ENCODE measurements at regions not wholly inside any gene's neighbourhood (a gene's known extent, or its start where the extent isn't known, plus 50 kb on each side); places are given as distances from the start of the nearest gene placed in this dataset.
"Not testable (repeated sequence)": the region's sequence is repeated elsewhere in the genome, so short reads cannot be mapped to it uniquely, and the experiment has no call there.

DNA sequence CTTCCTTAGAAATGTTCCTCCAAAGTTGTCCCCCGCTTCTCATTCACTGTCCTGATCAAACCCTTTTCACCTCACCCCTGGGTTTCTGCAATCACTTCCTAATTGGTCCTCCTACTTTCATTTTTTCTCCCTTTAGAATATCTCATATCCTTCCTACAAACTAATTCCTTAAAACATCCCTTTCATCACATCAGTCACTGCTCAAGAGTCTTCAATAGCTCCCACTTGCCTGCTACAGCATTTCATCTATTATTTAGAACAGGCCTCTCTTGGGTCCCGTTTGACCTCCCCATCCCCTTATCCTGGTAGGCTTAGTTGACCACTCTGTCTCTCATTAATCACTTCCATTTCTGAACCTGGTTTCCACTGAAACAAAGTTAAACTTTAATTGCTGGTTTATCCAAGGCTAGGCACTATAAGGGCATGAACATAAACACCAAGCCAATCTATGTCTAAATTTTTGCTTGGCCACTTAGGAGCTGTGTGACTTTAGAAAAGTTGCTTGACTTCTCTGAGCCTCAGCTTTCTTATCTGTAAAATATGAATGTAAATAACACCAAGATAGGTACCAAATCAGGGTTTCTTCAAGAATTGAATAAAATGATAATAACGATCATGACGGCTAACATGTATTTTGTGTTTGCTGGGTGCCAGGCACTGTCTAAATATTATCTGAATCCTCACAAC lies 202.1 kb upstream of the WWC1 start:
- Mint-ChIP-seq H3K4me1 (ENCODE audit: low read depth) (peaks cover 3% of the 10 kb centered on the region), H3K27me3 (ENCODE audit: low read depth) (no peaks in the 10 kb centered on the region), H3K36me3 (ENCODE audit: low read depth) (no peaks in the 10 kb centered on the region), H3K4me3 (no peak overlapping the region), H3K27ac (no peak overlapping the region), H3K9me3 (no peaks in the 10 kb centered on the region)
- no peak for DNase-seq (ENCODE audit: low spot score)

DNA sequence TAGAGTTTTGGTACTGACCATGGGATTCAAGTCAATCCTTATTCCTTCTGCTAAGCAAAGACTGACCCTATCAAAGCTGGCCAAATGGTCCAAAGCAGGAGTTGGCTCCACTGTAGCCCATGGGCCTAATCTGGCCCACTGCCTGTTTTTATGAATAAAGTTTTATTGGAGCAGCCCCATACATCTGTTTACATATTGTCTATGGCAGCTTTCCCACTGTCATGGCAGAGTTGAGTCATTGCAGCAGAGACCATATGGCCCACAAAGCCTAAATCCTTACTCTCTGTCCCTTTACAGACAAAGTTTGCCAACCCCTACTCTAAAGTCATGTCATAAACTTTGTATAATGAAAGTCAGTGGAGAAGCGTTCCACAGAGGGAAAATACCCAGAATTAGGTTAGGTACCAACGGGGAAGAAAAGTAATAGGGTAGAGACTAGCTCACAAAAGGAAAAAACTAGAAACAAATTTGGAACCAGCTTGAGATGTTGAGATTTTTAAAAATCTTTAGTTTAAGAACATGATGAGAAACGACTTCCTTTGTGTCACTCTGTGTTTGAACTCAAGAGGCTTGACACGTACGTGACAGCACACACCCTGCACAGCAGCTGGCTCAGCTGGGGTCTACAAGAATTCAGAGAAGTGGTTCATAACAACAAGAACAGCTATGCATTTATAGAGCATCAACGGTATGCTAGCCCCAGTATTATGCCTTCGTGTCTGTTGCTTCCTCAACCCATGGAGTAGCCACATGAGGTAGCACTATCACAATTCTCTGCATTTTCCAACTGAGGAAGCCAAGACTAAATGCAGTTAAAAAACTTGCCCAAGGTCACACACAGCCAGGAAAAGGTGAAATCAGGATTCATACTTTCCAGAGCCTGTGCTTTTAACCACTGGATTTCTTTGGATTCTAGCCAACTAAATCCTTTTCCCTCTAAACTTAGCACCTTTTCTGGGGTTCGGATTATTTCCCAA lies 198.9 kb upstream of the WWC1 start:
- Mint-ChIP-seq H3K27ac (no peak overlapping the region), H3K36me3 (ENCODE audit: low read depth) (no peaks in the 10 kb centered on the region), H3K4me3 (no peak overlapping the region), H3K4me1 (ENCODE audit: low read depth) (no peaks in the 10 kb centered on the region), H3K9me3 (no peaks in the 10 kb centered on the region), H3K27me3 (ENCODE audit: low read depth) (no peaks in the 10 kb centered on the region)
- DNase-seq (ENCODE audit: low spot score), result no peak

DNA sequence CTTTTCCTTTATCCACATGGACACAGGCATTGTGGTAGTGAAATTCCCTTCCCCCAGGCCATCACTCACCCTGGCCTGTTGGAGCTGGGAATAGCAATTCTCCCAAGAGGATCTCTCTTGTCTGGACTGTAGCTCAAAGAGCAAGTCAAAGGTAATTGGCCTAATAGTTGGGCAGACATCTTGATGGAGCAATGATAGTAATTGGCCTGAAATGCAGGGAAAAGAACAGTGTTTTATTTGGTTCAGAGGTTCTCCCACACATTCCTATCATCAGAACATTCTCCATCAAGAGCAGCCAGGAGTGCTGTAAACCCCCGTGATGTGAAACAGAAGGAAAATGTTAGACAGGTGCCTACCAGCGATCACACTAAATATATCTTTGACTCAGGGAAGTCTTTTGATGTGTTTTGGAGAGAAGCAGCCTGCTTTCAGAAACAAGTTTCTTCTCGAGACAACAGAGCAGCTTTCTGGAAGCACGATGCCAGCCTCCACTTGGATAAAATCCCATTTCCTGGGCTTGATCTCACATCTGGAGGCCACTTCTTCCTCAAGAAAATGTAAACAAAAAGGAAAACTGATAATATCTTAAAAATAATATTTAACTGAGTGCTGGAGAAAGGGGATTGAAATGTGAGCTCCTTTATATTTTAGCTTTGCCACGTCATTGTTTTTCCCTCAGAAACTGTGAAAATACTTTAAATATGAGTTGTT lies 198.1 kb upstream of the WWC1 start:
- no peak for DNase-seq (ENCODE audit: low spot score)
- Mint-ChIP-seq H3K36me3 (ENCODE audit: low read depth) (no peaks in the 10 kb centered on the region), H3K9me3 (no peaks in the 10 kb centered on the region), H3K27ac (no peak overlapping the region), H3K4me3 (no peak overlapping the region), H3K4me1 (ENCODE audit: low read depth) (no peaks in the 10 kb centered on the region), H3K27me3 (ENCODE audit: low read depth) (no peaks in the 10 kb centered on the region)

DNA sequence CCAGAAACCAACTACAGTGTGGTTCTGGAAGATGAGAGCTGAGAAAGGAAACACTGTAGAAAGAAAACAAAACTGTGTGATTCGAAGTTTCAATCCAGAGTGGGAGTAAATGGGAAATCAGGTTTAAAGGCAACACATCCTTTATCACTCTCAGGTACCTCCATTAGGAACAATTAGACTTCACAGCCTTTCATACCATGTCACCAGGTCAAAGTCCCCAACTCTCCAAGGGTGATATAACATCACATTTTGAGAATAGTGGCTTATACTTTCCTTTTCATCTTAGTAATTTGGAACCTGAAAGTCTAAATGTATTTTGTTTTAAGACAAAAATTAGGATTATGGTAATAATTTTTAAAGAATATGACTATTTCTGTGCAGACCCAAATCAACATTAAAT lies 194.9 kb upstream of the WWC1 start:
- no peaks in the 10 kb centered on the region for H3K4me1 Mint-ChIP-seq (ENCODE audit: low read depth)
- H3K4me3 Mint-ChIP-seq, result no peak overlapping the region
- H3K27me3 Mint-ChIP-seq (ENCODE audit: low read depth), result no peaks in the 10 kb centered on the region
- no peak overlapping the region for H3K27ac Mint-ChIP-seq
- no peak for DNase-seq (ENCODE audit: low spot score)
- no peaks in the 10 kb centered on the region for H3K9me3 Mint-ChIP-seq
- no peaks in the 10 kb centered on the region for H3K36me3 Mint-ChIP-seq (ENCODE audit: low read depth)

DNA sequence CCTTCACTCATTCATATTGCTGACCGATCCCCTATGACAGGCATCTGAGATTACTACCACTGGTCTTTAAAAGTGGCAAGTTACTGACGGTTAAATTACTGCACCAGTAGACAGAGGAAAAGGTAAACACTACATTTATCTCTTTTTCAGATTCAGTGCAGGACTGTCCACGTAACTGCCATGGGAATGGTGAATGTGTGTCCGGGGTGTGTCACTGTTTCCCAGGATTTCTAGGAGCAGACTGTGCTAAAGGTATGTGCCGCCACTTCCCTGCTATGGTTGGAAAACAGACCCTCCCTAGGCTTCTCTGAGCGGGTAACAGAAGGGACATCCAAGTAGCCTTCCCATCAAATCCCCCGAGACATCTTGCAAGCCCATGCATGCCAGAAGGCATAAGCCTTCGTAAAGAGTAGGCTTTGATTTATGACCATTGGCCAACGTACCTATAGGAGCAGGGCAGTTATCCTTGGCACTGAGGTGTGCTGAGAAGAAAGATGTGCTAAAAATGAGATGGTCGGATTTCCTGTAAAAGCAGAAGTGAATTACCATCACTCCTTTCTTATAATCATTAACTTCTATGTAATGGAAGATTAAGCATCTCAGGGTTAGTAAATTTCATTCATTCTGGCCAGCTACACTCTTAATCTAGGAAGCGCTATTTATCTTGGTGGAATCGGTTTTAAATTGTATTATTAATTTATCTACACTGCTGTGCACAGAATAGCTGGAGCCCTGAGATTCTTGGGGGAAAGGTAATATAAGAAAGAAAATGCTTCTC lies 193.4 kb upstream of the WWC1 start:
- Mint-ChIP-seq H3K4me1 (ENCODE audit: low read depth) (no peaks in the 10 kb centered on the region), H3K36me3 (ENCODE audit: low read depth) (no peaks in the 10 kb centered on the region), H3K27me3 (ENCODE audit: low read depth) (no peaks in the 10 kb centered on the region), H3K27ac (no peak overlapping the region), H3K9me3 (no peaks in the 10 kb centered on the region), H3K4me3 (no peak overlapping the region)
- DNase-seq (ENCODE audit: low spot score), result no peak

DNA sequence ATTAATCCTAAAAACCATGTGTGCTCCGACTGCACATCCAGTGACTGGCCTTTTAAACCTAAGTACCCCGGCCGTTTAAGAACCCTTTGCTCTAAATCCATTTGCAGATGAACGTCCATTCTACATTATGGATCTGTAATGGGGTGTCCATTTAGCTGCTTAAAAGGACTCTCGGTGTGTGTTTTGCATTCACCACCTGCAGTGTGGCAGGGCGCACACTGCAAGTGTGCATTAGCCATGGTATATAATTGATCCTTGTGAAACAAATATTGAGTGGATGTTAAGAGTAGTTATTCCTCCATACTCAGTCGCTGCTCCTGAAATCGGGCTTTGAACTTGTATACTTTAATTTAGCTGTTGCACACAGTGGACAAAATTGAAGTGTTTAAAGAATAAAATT lies 190.1 kb upstream of the WWC1 start:
- Mint-ChIP-seq H3K27ac (no peak overlapping the region), H3K27me3 (ENCODE audit: low read depth) (no peaks in the 10 kb centered on the region), H3K9me3 (no peaks in the 10 kb centered on the region), H3K4me1 (ENCODE audit: low read depth) (no peaks in the 10 kb centered on the region), H3K4me3 (no peak overlapping the region), H3K36me3 (ENCODE audit: low read depth) (no peaks in the 10 kb centered on the region)
- DNase-seq (ENCODE audit: low spot score), result no peak

DNA sequence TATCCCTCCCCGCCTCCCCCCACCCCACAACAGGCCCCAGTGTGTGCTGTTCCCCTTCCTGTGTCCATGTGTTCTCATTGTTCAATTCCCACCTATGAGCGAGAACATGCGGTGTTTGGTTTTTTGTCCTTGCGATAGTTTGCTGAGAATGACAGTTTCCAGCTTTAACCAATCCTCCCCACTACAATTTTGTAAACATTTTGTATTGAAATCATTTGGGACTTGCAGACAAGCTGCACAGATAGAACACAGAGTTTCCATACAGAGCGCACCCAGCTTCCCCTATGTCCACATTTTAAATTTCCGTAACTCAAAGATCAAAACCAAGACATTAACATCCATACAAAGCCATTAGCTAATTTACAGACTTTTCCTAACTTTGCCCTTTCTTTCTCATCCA lies 188.4 kb upstream of the WWC1 start:
- H3K9me3 Mint-ChIP-seq; H3K27me3 Mint-ChIP-seq (ENCODE audit: low read depth); H3K4me3 Mint-ChIP-seq; H3K36me3 Mint-ChIP-seq (ENCODE audit: low read depth); DNase-seq (ENCODE audit: low spot score); H3K27ac Mint-ChIP-seq; H3K4me1 Mint-ChIP-seq (ENCODE audit: low read depth): not testable (repeated sequence)

DNA sequence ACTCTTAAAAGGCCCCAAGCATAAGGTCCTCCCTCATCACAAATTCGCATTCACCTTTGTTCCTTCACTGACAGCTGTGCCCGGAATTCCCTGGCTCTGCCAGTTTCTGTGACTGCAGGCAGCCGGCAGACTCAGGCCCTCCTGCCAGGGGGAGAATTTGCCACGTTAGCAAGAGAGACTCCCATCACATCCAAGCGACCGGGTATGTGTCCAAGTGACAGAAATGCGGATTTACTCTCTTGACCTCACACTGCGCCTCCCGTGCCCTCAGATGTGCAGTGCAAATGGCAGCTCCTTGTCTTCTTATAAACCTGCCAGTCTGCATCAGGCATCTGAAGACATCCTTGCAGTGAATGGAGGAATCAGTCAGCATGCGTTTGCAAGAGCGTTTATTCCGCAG lies 187.1 kb upstream of the WWC1 start:
- Mint-ChIP-seq H3K36me3 (ENCODE audit: low read depth) (no peaks in the 10 kb centered on the region), H3K4me1 (ENCODE audit: low read depth) (no peaks in the 10 kb centered on the region), H3K27ac (no peak overlapping the region)

DNA sequence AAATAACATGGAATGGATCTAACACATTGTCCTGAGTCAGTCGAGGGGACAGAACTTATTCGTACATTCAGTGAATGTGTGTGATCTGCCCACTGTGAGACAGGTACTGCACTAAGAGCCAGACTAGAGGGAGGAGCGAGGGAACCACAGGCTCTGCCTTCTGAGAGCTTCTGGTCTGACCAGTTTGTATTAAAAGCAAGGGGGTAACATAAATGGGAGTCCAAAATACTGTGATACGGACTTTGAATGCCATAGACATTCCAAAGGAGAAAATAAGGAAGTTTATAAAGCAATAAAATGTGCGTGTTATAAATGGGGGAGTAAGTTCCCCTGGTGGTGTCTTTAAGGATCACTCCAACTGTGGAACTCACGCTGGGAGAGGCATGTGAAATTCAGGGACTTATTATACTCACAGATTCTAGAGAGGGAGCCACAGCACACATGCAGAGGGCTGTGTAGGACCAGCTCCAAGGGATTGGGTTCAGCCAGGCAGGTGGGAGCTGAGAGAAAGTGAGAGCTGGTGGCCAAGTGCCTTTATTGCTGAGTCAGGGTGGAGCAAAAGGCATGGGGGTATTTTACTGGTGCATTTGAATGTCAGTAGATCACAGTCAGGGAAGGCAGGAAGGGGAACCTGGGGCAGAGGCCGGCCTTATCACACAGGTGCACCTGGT lies 186.5 kb upstream of the WWC1 start:
- Mint-ChIP-seq H3K27ac (no peak overlapping the region), H3K27me3 (ENCODE audit: low read depth) (no peaks in the 10 kb centered on the region), H3K9me3 (no peaks in the 10 kb centered on the region), H3K36me3 (ENCODE audit: low read depth) (no peaks in the 10 kb centered on the region), H3K4me3 (no peak overlapping the region), H3K4me1 (ENCODE audit: low read depth) (no peaks in the 10 kb centered on the region)
- DNase-seq (ENCODE audit: low spot score), result no peak

More for the DNA sequence above, 187.1 kb upstream of the WWC1 start:
- H3K9me3 Mint-ChIP-seq, result no peaks in the 10 kb centered on the region
- H3K4me3 Mint-ChIP-seq, result no peak overlapping the region
- no peak for DNase-seq (ENCODE audit: low spot score)
- H3K27me3 Mint-ChIP-seq (ENCODE audit: low read depth), result no peaks in the 10 kb centered on the region

DNA sequence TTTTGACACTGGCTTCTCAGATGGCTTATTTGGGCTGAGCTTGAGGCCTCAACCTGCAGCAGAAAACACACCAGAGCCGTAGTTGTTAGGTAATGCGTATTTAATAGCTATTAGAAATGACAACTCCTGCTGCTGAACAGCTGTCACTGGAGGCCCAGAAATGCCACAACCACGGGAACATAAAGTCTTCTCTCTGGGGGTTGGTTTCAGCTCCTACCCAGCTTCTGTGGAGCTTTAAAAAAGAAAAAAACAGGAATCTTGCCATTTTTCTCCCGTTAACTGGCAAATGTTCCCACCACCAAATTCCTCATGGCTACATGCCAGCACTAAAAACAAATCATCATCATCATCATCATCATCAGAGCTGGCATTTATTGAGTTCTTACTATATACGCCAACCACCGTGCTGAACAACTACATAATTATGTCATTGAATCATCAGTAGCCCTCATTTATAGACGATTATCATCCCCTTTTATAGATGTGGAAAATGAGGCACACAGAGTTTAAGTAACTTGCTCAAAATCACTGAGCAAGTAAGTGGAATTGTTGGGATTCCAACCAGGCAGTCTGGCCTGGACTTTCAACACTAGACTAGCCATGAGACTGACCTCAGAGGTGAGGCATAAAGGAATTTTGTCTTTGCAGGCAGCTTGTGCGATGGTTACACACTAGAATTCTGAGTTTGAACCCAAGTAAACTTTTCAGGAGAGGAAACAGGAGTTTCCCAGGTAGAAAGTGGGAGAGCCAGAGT lies 185.3 kb upstream of the WWC1 start:
- Mint-ChIP-seq H3K27me3 (ENCODE audit: low read depth) (no peaks in the 10 kb centered on the region), H3K4me1 (ENCODE audit: low read depth) (no peaks in the 10 kb centered on the region), H3K27ac (no peak overlapping the region), H3K9me3 (no peaks in the 10 kb centered on the region), H3K4me3 (no peak overlapping the region), H3K36me3 (ENCODE audit: low read depth) (no peaks in the 10 kb centered on the region)
- no peak for DNase-seq (ENCODE audit: low spot score)

DNA sequence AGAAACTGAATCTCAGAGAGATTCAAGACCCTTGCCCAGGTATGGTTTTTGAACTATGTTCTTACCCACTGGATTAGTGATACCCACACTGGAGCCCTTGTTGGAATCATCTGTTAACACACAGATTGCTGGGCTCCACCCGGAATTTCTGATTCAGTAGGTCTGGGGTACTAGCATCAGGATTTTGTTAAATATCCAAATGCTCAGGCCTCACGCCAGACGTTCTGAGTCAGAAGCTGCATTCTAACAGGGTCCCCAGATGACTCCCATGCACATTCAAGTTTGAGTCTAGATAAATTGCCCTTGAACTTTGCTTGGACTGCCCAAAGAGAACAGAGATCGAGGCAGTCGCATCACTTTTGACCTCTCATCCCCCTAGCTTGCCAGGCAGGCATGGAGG lies 182.0 kb upstream of the WWC1 start:
- H3K27me3 Mint-ChIP-seq (ENCODE audit: low read depth), result no peaks in the 10 kb centered on the region
- H3K9me3 Mint-ChIP-seq, result no peaks in the 10 kb centered on the region
- H3K4me3 Mint-ChIP-seq, result no peak overlapping the region
- no peaks in the 10 kb centered on the region for H3K36me3 Mint-ChIP-seq (ENCODE audit: low read depth)
- H3K27ac Mint-ChIP-seq, result no peak overlapping the region
- no peak for DNase-seq (ENCODE audit: low spot score)
- H3K4me1 Mint-ChIP-seq (ENCODE audit: low read depth), result no peaks in the 10 kb centered on the region

DNA sequence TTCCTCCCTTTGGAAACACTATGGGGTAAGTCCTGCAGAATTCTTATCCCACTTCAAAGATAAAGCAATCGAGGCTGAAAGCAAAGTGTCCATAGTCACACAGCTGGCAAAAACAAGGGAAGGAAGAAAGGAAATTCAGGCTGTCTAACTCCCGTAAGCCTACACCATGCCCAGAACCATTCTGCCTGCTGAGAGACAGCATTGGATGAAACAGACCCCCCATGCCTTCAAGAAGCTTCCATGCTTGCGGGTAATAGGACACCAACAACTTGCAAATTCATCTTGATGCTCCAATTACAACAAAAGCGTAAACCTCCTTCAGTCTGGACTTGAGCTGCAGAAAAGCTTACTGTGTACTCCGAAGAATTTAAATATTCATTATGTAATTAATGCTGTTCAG lies 181.1 kb upstream of the WWC1 start:
- DNase-seq (ENCODE audit: low spot score), result no peak
- H3K9me3 Mint-ChIP-seq, result no peaks in the 10 kb centered on the region
- H3K4me1 Mint-ChIP-seq (ENCODE audit: low read depth), result no peaks in the 10 kb centered on the region
- no peak overlapping the region for H3K4me3 Mint-ChIP-seq
- H3K27me3 Mint-ChIP-seq (ENCODE audit: low read depth), result no peaks in the 10 kb centered on the region
- H3K36me3 Mint-ChIP-seq (ENCODE audit: low read depth), result no peaks in the 10 kb centered on the region
- H3K27ac Mint-ChIP-seq, result no peak overlapping the region
